AG04449 (cell line): ENCODE measurements at regions not wholly inside any gene's neighbourhood (a gene's known extent, or its start where the extent isn't known, plus 50 kb on each side); places are given as distances from the start of the nearest gene placed in this dataset.

Source experiments
- CTCF ChIA-PET: fragments of 350-600 bp; formaldehyde crosslinking; extraction: SDS; loops from one replicate; lab custom pipeline; 2021; ENCODE audit warnings: antibody characterized with exemption; lab: Yijun Ruan, JAX
- POLR2A ChIA-PET: fragments of 400-600, 350-600 bp; formaldehyde crosslinking; extraction: SDS; loops from one replicate; lab custom pipeline; 2020; ENCODE audit warnings: antibody characterized with exemption, inconsistent platforms; lab: Yijun Ruan, JAX
- DNase-seq: peaks from one replicate; pipeline ENCODE4 v3.0.0-alpha.2; 2010; ENCODE audit warnings: low read depth, low spot score
- H3K4me3 ChIP-seq: 2 replicates; pipeline ENCODE4 v1.5.1; 2011; ENCODE audit warnings: low read depth, mild to moderate bottlenecking, control low read depth, low read length
- CTCF ChIP-seq: IDR thresholded peaks from one replicate; pipeline ENCODE4 v1.5.1; 2011; ENCODE audit warnings: mild to moderate bottlenecking, moderate library complexity, low read length, control low read depth, inconsistent platforms; ENCODE audit not compliant: insufficient read depth; ENCODE audit errors: missing control alignments

GRCh38 chr11:121829159-121829643 is 286.8 kb downstream of the BLID start:
- ChIA-PET CTCF (interaction anchor here (1.5 to 2.3 kb wide), 2 partner anchors 12 to 174 kb away, joined by 5 to 7 read pairs; no protein-coding TSS in a partner anchor), POLR2A (interaction anchor here (0.8 to 1.6 kb wide), 17 partner anchors 10 to 386 kb away, joined by 3 to 7 read pairs (median 3); no protein-coding TSS in a partner anchor)
- peak; percentile 99 for DNase-seq
- no peak for TF ChIP-seq CTCF
- peak overlapping the region; percentile 27 for H3K4me3 ChIP-seq

- ChIA-PET POLR2A (interaction anchor here (2.3 kb wide), 1 partner anchor 14 kb away, joined by 7 read pairs; no protein-coding TSS in a partner anchor), CTCF (interaction anchor here (1.6 kb wide), 1 partner anchor 691 kb away, joined by 5 read pairs; no protein-coding TSS in a partner anchor)
- DNase-seq: no peak
- no peak overlapping the region for H3K4me3 ChIP-seq
- TF ChIP-seq CTCF: no peak
Observed at GRCh38 chr11:121814962-121815361, 301.1 kb downstream of the BLID start.

- TF ChIP-seq CTCF: no peak
- DNase-seq: no peak
- POLR2A ChIA-PET: interaction anchor here (2.3 kb wide), 1 partner anchor 15 kb away, joined by 7 read pairs; no protein-coding TSS in a partner anchor
- no peak overlapping the region for H3K4me3 ChIP-seq
- CTCF ChIA-PET: interaction anchor here (0.9 kb wide), 1 partner anchor 692 kb away, joined by 3 read pairs; no protein-coding TSS in a partner anchor
Observed at GRCh38 chr11:121814296-121814695, 301.7 kb downstream of the BLID start.

GRCh38 chr11:121810291-121810690 is 305.7 kb downstream of the BLID start:
- ChIA-PET POLR2A (no interaction called here), CTCF (interaction anchor here (1.1 kb wide), 1 partner anchor 11 kb away, joined by 3 read pairs; no protein-coding TSS in a partner anchor)
- peak; percentile 46 for DNase-seq
- no peak for TF ChIP-seq CTCF
- no peak overlapping the region for H3K4me3 ChIP-seq

GRCh38 chr11:121808096-121808495 is 307.9 kb downstream of the BLID start:
- no peak overlapping the region for H3K4me3 ChIP-seq
- TF ChIP-seq CTCF: no peak
- POLR2A ChIA-PET: no interaction called here
- DNase-seq: no peak
- CTCF ChIA-PET: no interaction called here

- no peak for TF ChIP-seq CTCF
- POLR2A ChIA-PET: no interaction called here
- H3K4me3 ChIP-seq: no peak overlapping the region
- CTCF ChIA-PET: no interaction called here
- DNase-seq: no peak
Observed at GRCh38 chr11:121807051-121807450, 309.0 kb downstream of the BLID start.
